ENCODE measurements at regions not wholly inside any gene's neighbourhood (a gene's known extent, or its start where the extent isn't known, plus 50 kb on each side); places are given as distances from the start of the nearest gene placed in this dataset.

DNA sequence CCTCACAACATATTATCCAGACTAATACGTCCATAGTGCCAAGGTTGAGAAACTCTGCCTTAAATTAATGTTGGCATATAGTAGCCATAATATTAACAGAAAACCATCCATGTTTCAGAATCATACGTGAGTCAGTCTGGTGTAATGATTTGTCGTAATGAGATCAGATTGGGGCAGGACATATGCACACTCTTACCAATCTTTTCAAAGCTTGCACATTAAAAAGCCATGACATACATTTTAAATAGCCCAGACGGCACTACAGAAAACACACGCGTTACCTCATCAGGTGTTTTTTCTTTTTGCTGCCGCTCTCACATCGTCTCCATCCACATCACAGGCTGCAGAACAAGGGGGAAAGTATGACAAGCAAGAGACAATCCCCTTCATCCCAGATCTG lies 211.6 kb downstream of the NEBL start:
- Histone ChIP-seq H3K36me3 (no peaks in the 10 kb centered on the region), H3K27me3 (no peaks in the 10 kb centered on the region), H3K9me3 (no peaks in the 10 kb centered on the region), H3K4me3 (ENCODE audit: low read depth, low read length) (no peak overlapping the region), H3K4me1 (no peaks in the 10 kb centered on the region)
- TF ChIP-seq, protein P1, sequence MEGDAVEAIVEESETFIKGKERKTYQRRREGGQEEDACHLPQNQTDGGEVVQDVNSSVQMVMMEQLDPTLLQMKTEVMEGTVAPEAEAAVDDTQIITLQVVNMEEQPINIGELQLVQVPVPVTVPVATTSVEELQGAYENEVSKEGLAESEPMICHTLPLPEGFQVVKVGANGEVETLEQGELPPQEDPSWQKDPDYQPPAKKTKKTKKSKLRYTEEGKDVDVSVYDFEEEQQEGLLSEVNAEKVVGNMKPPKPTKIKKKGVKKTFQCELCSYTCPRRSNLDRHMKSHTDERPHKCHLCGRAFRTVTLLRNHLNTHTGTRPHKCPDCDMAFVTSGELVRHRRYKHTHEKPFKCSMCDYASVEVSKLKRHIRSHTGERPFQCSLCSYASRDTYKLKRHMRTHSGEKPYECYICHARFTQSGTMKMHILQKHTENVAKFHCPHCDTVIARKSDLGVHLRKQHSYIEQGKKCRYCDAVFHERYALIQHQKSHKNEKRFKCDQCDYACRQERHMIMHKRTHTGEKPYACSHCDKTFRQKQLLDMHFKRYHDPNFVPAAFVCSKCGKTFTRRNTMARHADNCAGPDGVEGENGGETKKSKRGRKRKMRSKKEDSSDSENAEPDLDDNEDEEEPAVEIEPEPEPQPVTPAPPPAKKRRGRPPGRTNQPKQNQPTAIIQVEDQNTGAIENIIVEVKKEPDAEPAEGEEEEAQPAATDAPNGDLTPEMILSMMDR (IDR thresholded peaks at IDR 0.05; ENCODE audit: low read depth, low read length) = no peak
- no peak for DNase-seq

DNA sequence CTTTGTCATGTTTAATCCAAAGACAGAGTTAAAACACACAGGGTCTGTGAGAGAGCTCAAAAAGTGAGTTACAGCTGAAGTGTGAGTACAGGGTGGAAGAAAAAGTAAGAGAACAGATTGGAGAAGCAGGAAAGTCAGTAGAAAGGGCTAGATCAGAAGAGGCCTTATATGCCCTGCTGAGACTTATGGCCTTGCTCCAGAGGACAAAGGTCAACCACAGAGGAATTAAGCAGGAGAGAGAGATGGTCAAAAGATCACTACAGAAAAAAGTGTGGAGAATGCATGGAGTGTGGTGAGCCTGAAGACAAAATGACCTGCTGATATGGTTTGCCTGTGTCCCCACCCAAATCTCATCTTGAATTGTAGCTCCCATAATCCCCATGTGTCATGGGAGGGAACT lies 213.8 kb downstream of the NEBL start:
- no peak overlapping the region for H3K4me3 ChIP-seq (ENCODE audit: low read depth, low read length)
- H3K27me3 ChIP-seq = no peaks in the 10 kb centered on the region
- TF ChIP-seq, protein P1 (IDR thresholded peaks at IDR 0.05; ENCODE audit: low read depth, low read length) = no peak
- H3K36me3 ChIP-seq = no peaks in the 10 kb centered on the region
- H3K9me3 ChIP-seq = no peaks in the 10 kb centered on the region
- no peaks in the 10 kb centered on the region for H3K4me1 ChIP-seq
- no peak for DNase-seq

DNA sequence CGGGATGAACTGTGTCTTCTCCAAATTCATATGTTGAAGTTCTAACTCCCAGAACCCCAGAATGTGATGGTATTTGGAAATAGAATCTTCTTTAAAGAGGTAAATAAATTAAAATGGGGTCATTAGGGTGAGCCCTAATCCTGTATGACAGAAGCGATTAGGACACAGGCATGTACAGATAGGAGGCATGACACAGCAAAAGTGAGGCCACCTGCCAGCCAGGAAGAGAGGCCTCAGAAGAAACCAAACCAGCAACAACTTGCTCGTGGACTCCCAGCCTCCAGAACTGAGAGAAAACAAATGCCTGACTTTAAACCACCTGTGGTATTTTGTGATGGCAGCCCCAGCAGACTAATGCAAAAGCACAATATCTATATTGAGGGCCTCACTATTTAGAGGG lies 214.3 kb downstream of the NEBL start:
- TF ChIP-seq, protein P1 (IDR thresholded peaks at IDR 0.05; ENCODE audit: low read depth, low read length) = no peak
- no peak for DNase-seq
- H3K27me3 ChIP-seq = no peaks in the 10 kb centered on the region

DNA sequence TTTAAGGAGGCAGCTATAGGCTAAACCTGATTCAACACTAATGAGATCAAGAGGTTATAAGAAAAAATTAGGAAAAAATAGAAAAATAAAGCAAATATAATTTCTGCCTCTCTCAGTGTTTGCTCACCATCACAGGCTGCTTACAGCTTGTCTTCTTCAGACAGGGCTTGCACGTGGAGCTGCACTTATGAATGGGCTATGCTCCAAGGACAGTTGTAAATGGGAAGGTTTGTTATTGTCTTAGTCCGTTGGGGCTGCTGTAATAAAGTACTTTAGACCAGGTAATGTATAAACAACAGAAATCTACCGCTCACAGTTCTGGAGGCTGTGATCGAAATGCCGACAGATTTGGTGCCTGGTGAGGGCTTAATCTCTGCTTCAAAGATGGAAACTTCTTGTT lies 219.8 kb downstream of the NEBL start:
- Histone ChIP-seq H3K27me3 (no peaks in the 10 kb centered on the region), H3K9me3 (no peaks in the 10 kb centered on the region), H3K36me3 (no peaks in the 10 kb centered on the region), H3K4me3 (ENCODE audit: low read depth, low read length) (no peak overlapping the region), H3K4me1 (no peaks in the 10 kb centered on the region)
- TF ChIP-seq, protein P1 (IDR thresholded peaks at IDR 0.05; ENCODE audit: low read depth, low read length) = no peak
- DNase-seq = no peak

More for the DNA sequence above, 214.3 kb downstream of the NEBL start:
- H3K4me1 ChIP-seq = no peaks in the 10 kb centered on the region
- no peaks in the 10 kb centered on the region for H3K9me3 ChIP-seq
- H3K4me3 ChIP-seq (ENCODE audit: low read depth, low read length) = no peak overlapping the region
- H3K36me3 ChIP-seq = no peaks in the 10 kb centered on the region

DNA sequence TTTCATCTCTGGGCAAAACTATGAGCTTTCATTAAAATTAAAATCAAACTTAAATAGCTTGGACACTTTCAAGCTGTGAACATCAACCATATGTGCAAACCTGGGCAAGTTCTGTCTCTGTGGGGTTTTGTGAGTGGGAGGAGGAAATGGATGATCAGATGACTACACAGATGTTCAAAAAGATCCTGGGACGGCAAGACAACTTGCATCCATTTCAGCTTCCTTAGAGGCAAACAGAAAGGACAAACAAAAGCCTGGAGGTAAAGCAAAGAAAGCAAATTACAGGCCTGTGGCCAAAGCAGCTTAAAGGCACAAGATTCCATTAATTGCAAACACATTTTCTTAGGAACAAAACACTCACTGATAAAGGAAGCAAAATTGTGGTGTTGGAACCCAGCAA lies 222.2 kb downstream of the NEBL start:
- H3K9me3 ChIP-seq = no peaks in the 10 kb centered on the region
- no peaks in the 10 kb centered on the region for H3K4me1 ChIP-seq
- no peak overlapping the region for H3K4me3 ChIP-seq (ENCODE audit: low read depth, low read length)
- H3K36me3 ChIP-seq = no peaks in the 10 kb centered on the region
- DNase-seq = no peak
- TF ChIP-seq, protein P1 (IDR thresholded peaks at IDR 0.05; ENCODE audit: low read depth, low read length) = no peak
- no peaks in the 10 kb centered on the region for H3K27me3 ChIP-seq

DNA sequence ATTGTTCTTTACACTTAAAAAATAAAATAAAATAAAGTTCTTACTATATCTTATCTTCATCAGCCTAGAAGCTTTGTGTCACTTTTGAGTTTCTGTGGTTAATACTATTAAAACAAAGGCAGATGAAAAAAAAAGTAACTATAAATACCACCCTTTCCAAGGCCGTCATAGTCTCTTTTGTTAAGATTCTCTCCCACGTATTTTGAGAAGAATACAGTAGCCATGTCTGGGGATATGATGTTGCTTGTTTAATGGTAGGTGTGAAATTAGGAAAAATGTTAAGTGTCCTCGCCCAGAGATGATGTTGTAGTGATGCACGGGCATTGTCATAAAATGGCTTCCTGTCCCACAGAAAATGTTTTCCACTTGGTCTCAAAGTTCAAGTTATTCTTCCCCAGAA lies 223.9 kb downstream of the NEBL start:
- no peak for DNase-seq
- Histone ChIP-seq H3K27me3 (no peaks in the 10 kb centered on the region), H3K4me3 (ENCODE audit: low read depth, low read length) (no peak overlapping the region), H3K9me3 (no peaks in the 10 kb centered on the region), H3K4me1 (no peaks in the 10 kb centered on the region), H3K36me3 (no peaks in the 10 kb centered on the region)
- TF ChIP-seq, protein P1 (IDR thresholded peaks at IDR 0.05; ENCODE audit: low read depth, low read length) = no peak

Measured in BE2C (cell line).